HT1080 (cell line): ENCODE measurements at regions not wholly inside any gene's neighbourhood (a gene's known extent, or its start where the extent isn't known, plus 50 kb on each side); places are given as distances from the start of the nearest gene placed in this dataset.

Experiments
- DNase-seq: peaks from one replicate; pipeline ENCODE4 v3.0.0-alpha.2; 2015; ENCODE audit warnings: low read depth

GRCh38 chr12:91928501-91928900 lies 217.1 kb downstream of the BTG1 start:
- DNase-seq, result no peak

- peak; percentile 46 for DNase-seq
Measured at GRCh38 chr12:91926848-91927247, 218.8 kb downstream of the BTG1 start.

GRCh38 chr12:91924827-91925226 lies 220.8 kb downstream of the BTG1 start:
- DNase-seq, result no peak

GRCh38 chr12:91923864-91924263 lies 221.8 kb downstream of the BTG1 start:
- no peak for DNase-seq

GRCh38 chr12:91922674-91923073 lies 223.0 kb downstream of the BTG1 start:
- no peak for DNase-seq

GRCh38 chr12:91922139-91922538 lies 223.5 kb downstream of the BTG1 start:
- no peak for DNase-seq

- DNase-seq, result no peak
Measured at GRCh38 chr12:91921555-91921954, 224.1 kb downstream of the BTG1 start.

- DNase-seq, result no peak
Measured at GRCh38 chr12:91920741-91921140, 224.9 kb downstream of the BTG1 start.

- DNase-seq, result no peak
Measured at GRCh38 chr12:91920276-91920675, 225.4 kb downstream of the BTG1 start.

- no peak for DNase-seq
Measured at GRCh38 chr12:91918431-91918830, 227.2 kb downstream of the BTG1 start.

- DNase-seq, result no peak
Measured at GRCh38 chr12:91914701-91915100, 230.9 kb downstream of the BTG1 start.

- DNase-seq, result no peak
Measured at GRCh38 chr12:91913651-91914050, 232.0 kb downstream of the BTG1 start.

GRCh38 chr12:91913124-91913523 lies 232.5 kb downstream of the BTG1 start:
- DNase-seq, result no peak

- no peak for DNase-seq
Measured at GRCh38 chr12:91912178-91912577, 233.5 kb downstream of the BTG1 start.

GRCh38 chr12:91910871-91911388 lies 234.7 kb downstream of the BTG1 start:
- DNase-seq, result no peak

- peak; percentile 68 for DNase-seq
Measured at GRCh38 chr12:91902860-91903683, 242.6 kb downstream of the BTG1 start.

- DNase-seq, result no peak
Measured at GRCh38 chr12:91901381-91902074, 244.1 kb downstream of the BTG1 start.

- DNase-seq, result peak; percentile 8
Measured at GRCh38 chr12:91900971-91901370, 244.7 kb downstream of the BTG1 start.

- DNase-seq, result no peak
Measured at GRCh38 chr12:91899056-91899455, 246.6 kb downstream of the BTG1 start.

- DNase-seq, result no peak
Measured at GRCh38 chr12:91897025-91897515, 248.6 kb downstream of the BTG1 start.

GRCh38 chr12:91896286-91897024 lies 249.2 kb downstream of the BTG1 start:
- DNase-seq, result no peak

- no peak for DNase-seq
Measured at GRCh38 chr12:91894911-91895310, 250.7 kb downstream of the BTG1 start.
